WERI-Rb-1 (cell line): ENCODE measurements at regions not wholly inside any gene's neighbourhood (a gene's known extent, or its start where the extent isn't known, plus 50 kb on each side); places are given as distances from the start of the nearest gene placed in this dataset.
A peak's percentile ranks its signal among the peaks of the same experiment; 100 is the strongest.

Experiments
- DNase-seq: peaks from one replicate; pipeline ENCODE4 v3.0.0-alpha.2; 2020
- H3K27ac ChIP-seq: fragments of 250-450 bp; sonication (Bioruptor Pico); 2 replicates; pipeline ENCODE4 v1.5.1; 2020; ENCODE audit warnings: mild to moderate bottlenecking, moderate library complexity
- H3K27me3 ChIP-seq: fragments of 250-450 bp; sonication (Bioruptor Pico); 2 replicates; pipeline ENCODE4 v1.5.1; 2021; ENCODE audit warnings: mild to moderate bottlenecking, low read depth, moderate library complexity; ENCODE audit not compliant: insufficient read depth, severe bottlenecking
- H3K36me3 ChIP-seq: fragments of 250-450 bp; sonication (Bioruptor Pico); 2 replicates; pipeline ENCODE4 v1.5.1; 2020; ENCODE audit warnings: mild to moderate bottlenecking, moderate library complexity
- H3K4me3 ChIP-seq: 2 replicates; pipeline ENCODE4 v1.5.1; 2011; ENCODE audit warnings: low read depth, mild to moderate bottlenecking, control low read depth, low read length
- H3K9me3 ChIP-seq: fragments of 250-450 bp; sonication (Bioruptor Pico); 2 replicates; pipeline ENCODE4 v1.5.1; 2021; ENCODE audit warnings: mild to moderate bottlenecking, moderate library complexity; ENCODE audit not compliant: severe bottlenecking
- TF ChIP-seq, protein P1 (sequence below): IDR thresholded peaks from 2 replicates; pipeline ENCODE4 v1.5.1; 2011; ENCODE audit warnings: low read depth, mild to moderate bottlenecking, control low read depth, inconsistent platforms, low read length

DNA sequence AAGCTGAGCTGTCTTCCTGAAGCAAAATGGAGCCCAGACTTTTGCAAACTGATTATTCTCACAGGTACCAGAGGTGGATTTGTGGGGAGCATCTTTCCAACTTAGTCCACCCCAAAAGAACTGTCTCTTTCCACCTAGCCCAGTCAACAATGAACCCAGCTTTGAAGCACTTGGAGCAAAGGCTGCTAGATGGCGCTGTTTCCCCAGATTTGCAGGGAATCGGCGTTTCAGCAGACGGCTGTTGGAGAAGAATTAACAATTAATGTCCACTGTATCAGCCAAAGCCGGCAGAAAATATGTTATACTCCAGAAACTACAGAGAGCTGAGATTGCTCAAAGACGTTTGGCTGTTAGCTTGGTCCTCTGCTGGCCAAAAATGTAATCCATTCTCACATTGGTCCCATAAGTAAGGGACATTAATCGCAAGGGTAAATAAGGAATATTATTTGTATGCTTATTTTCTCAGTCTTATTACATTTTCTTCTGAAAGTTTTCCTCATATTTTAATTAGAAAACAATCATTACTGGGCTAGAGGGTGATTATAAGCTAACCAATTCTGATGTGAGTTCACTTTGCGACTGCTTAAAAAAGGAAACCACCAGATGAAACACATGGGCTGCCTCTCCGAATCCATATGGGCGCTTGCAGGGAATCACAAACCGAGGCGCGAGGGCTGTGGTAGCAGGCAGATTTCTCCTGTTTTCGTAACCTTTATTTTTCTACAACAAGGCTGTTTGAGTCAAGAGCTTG lies 423.8 kb upstream of the MEX3C start:
- Histone ChIP-seq H3K27ac (no peak overlapping the region), H3K36me3 (no peaks in the 10 kb centered on the region), H3K4me3 (no peak overlapping the region), H3K27me3 (no peaks in the 10 kb centered on the region), H3K9me3 (no peaks in the 10 kb centered on the region)
- TF ChIP-seq, protein P1, sequence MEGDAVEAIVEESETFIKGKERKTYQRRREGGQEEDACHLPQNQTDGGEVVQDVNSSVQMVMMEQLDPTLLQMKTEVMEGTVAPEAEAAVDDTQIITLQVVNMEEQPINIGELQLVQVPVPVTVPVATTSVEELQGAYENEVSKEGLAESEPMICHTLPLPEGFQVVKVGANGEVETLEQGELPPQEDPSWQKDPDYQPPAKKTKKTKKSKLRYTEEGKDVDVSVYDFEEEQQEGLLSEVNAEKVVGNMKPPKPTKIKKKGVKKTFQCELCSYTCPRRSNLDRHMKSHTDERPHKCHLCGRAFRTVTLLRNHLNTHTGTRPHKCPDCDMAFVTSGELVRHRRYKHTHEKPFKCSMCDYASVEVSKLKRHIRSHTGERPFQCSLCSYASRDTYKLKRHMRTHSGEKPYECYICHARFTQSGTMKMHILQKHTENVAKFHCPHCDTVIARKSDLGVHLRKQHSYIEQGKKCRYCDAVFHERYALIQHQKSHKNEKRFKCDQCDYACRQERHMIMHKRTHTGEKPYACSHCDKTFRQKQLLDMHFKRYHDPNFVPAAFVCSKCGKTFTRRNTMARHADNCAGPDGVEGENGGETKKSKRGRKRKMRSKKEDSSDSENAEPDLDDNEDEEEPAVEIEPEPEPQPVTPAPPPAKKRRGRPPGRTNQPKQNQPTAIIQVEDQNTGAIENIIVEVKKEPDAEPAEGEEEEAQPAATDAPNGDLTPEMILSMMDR, result peak; percentile 92
- DNase-seq, result peak; percentile 84

DNA sequence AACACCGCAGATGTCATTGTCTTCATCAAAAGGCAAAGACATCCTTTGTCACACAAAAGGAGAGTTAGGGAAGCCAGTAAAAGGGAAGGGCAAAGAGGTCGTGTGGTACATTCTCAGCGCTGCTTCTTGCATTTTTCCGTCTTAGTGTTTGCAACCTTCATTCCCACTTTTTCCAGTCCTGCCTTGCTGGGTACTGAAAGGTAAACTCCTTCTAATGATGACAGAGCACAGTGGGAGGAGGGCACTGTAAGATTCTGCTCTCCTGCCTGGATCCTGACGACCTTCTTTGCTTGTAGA lies 424.3 kb upstream of the MEX3C start:
- Histone ChIP-seq H3K27me3 (no peaks in the 10 kb centered on the region), H3K36me3 (no peaks in the 10 kb centered on the region), H3K27ac (no peak overlapping the region), H3K9me3 (no peaks in the 10 kb centered on the region), H3K4me3 (no peak overlapping the region)
- DNase-seq, result no peak
- TF ChIP-seq, protein P1, result no peak

DNA sequence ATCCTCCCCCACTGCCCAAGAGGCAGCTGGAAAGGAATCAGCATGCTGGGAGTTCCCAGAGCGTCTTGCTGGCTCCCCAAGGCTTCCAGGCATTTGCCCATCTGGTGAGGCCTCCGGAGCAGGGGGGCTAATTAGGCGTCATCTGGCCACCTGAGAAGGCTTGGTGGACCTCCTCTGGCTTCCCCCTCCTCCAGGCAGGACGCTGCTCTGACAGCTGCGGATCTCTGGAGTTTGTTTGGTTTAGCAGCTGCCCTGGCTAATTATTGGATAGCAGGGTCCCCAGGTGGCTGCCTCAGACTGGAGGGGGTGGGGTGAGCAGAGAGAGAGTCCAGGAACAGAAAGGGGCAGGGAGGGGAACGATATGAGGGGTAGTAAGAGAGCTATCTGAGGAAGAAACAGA lies 425.2 kb upstream of the MEX3C start:
- Histone ChIP-seq H3K27me3 (no peaks in the 10 kb centered on the region), H3K36me3 (no peaks in the 10 kb centered on the region), H3K9me3 (no peaks in the 10 kb centered on the region), H3K27ac (0 out of 2 replicates have a peak overlapping the region, but pooled peaks have one; percentile 15), H3K4me3 (no peak overlapping the region)
- TF ChIP-seq, protein P1, result no peak
- peak; percentile 89 for DNase-seq

- no peak overlapping the region for H3K4me3 ChIP-seq
- no peak for DNase-seq
- TF ChIP-seq, protein P1, result no peak
- no peaks in the 10 kb centered on the region for H3K27me3 ChIP-seq
- H3K27ac ChIP-seq, result no peak overlapping the region
- H3K36me3 ChIP-seq, result no peaks in the 10 kb centered on the region
- H3K9me3 ChIP-seq, result no peaks in the 10 kb centered on the region
These were observed 426.2 kb upstream of the MEX3C start for GRCh38 chr18:51623653-51624052.

- no peak for DNase-seq
- no peaks in the 10 kb centered on the region for H3K36me3 ChIP-seq
- H3K27ac ChIP-seq, result no peak overlapping the region
- TF ChIP-seq, protein P1, result no peak
- no peaks in the 10 kb centered on the region for H3K27me3 ChIP-seq
- peaks cover 18% of the 10 kb centered on the region for H3K9me3 ChIP-seq
- H3K4me3 ChIP-seq, result no peak overlapping the region
These were observed 433.2 kb upstream of the MEX3C start for GRCh38 chr18:51630706-51631105.

GRCh38 chr18:51637881-51638280 lies 440.4 kb upstream of the MEX3C start:
- peaks cover 17% of the 10 kb centered on the region for H3K9me3 ChIP-seq
- no peaks in the 10 kb centered on the region for H3K27me3 ChIP-seq
- TF ChIP-seq, protein P1, result no peak
- DNase-seq, result no peak
- H3K4me3 ChIP-seq, result no peak overlapping the region
- no peak overlapping the region for H3K27ac ChIP-seq
- H3K36me3 ChIP-seq, result no peaks in the 10 kb centered on the region
